Urinary bladder (tissue), 3 donors: ENCODE measurements at regions not wholly inside any gene's neighbourhood (a gene's known extent, or its start where the extent isn't known, plus 50 kb on each side); places are given as distances from the start of the nearest gene placed in this dataset.

ENCODE experiments used
- DNase-seq: peaks from one replicate; pipeline ENCODE4 v3.0.0-alpha.2; 2015; ENCODE audit errors: extremely low spot score
- H3K27ac ChIP-seq: one replicate; pipeline ENCODE4 v1.5.1; 2013; ENCODE audit warnings: low read depth, mild to moderate bottlenecking, moderate library complexity
- H3K36me3 ChIP-seq: one replicate; pipeline ENCODE4 v1.6.1; 2013; ENCODE audit warnings: mild to moderate bottlenecking, moderate library complexity; ENCODE audit not compliant: insufficient read depth
- H3K4me1 ChIP-seq: one replicate; pipeline ENCODE4 v1.6.1; 2013; ENCODE audit warnings: mild to moderate bottlenecking, moderate library complexity; ENCODE audit not compliant: insufficient read depth
- H3K4me3 ChIP-seq: one replicate; pipeline ENCODE4 v1.5.1; 2013; ENCODE audit warnings: low read depth, low read length
- WGBS: extraction: QIAGEN DNeasy Blood & Tissue Kit; methylation state at CpG from one replicate; pipeline ENCODE4 v1.1.7; 2013; 5-methylcytosine and 5-hydroxymethylcytosine counted together
- donor health status: healthy with polysubstance abuse.
- donor health status: healthy.

DNA sequence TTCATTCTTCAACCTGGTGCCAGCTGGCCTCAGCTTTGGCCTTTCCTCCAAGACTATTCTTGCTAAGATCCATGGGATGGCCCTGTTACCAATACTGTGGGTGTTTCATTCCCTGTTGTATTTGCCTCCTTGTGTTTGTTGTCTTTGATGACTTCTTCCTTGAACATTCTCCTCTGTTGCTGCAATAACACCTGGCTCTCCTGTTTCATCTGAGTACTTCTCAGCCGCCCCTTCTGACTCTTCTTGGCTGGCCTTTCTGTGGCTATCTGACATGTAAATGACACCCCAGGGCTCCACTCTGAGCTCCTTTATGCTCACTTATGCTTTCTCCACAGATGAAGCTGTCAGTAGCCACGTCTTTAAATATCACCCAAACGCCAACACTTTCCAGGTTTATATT lies 302.7 kb upstream of the CHRNA7 start:
- WGBS, result 56% methylated on average over 3 of the region's 3 CpGs
- H3K27ac ChIP-seq, result no peak overlapping the region
- no peaks in the 10 kb centered on the region for H3K4me1 ChIP-seq
- no peaks in the 10 kb centered on the region for H3K36me3 ChIP-seq
- H3K4me3 ChIP-seq, result no peak overlapping the region
- no peak for DNase-seq

DNA sequence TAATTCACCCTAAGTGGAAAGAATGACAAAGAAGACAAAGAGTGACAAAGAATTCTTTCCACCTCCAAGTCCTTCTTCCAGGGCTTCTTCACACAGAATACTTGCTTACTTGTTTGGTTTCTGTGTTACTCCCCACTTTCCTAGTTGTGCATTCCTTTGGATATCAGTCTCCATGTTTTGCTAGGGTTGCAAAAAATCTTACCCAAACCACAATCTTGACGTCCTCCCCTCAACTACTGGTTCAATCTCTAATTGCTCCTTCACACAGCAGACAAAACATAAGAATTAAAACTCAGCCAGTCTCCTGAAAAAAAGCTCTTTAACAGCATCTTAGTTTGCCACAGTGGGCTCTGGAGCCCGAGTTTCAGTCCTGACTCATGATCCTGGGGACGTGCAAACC lies 297.6 kb upstream of the CHRNA7 start:
- Histone ChIP-seq H3K4me1 (no peaks in the 10 kb centered on the region), H3K36me3 (no peaks in the 10 kb centered on the region), H3K27ac (no peak overlapping the region), H3K4me3 (no peak overlapping the region)
- no peak for DNase-seq
- 62% methylated on average over 3 of the region's 3 CpGs for WGBS

DNA sequence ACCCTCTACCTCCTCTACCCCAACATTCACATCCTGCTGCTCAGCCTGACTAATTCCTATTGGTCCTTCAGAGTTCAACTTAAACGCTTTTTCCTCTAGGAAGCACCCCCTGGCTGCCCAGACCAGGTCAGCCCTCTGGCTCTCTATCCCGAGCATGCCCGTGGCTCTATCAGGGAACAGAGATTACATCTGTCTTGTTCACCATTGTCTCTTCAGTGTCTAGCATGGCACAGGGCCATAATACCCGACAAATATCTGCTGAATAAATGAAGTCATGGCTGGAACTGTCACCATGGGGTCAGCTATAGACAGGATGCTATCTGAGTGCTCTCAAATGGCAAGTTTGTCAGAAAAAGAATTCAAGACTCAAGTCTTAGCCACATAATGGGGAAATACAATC lies 296.9 kb upstream of the CHRNA7 start:
- WGBS, result 59% methylated on average over 4 of the region's 4 CpGs
- H3K27ac ChIP-seq, result no peak overlapping the region
- no peaks in the 10 kb centered on the region for H3K36me3 ChIP-seq
- no peaks in the 10 kb centered on the region for H3K4me1 ChIP-seq
- DNase-seq, result no peak
- no peak overlapping the region for H3K4me3 ChIP-seq

DNA sequence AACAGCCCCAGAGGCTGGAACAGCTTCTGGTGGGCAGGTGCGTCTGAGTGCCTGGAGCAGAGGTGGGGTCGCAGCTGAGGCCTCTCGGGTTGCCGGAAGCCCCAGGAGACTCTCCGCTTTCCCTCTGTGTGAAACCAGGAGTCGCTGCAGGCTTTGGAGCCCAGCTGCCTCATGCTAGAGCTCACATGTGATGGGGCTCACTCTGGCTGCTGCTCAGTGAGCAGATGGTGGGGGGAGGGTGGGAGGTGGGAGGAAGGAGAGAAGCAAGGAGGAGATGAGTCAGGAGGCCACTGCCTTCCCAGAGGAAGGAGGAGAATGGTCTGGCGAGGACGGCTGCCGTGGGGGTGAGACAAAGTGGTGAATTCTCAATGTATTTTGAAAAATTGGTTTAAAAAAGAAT lies 290.1 kb upstream of the CHRNA7 start:
- WGBS, result 46% methylated on average over 9 of the region's 9 CpGs
- H3K4me1 ChIP-seq, result no peaks in the 10 kb centered on the region
- no peak overlapping the region for H3K27ac ChIP-seq
- no peak overlapping the region for H3K4me3 ChIP-seq
- H3K36me3 ChIP-seq, result no peaks in the 10 kb centered on the region
- DNase-seq, result no peak

DNA sequence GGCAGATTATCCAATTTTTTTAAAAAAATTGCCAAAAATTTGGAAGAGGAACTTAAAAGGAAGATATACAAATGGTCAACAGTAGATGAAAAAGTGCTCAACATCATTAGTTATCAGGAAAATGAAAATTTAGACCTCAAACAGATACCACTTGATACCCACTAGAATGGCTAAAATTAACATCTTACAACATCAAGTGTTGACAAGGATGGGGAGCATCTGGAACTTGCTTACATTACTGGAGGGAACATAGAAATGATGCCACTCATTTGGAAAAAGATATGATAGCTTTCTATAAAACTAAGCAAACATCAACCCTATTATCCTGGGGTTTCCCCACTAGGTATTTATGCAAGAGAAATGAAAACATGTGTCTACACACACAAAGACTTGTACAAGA lies 284.5 kb upstream of the CHRNA7 start:
- no peak for DNase-seq
- Histone ChIP-seq H3K4me3 (no peak overlapping the region), H3K36me3 (no peaks in the 10 kb centered on the region), H3K27ac (no peak overlapping the region), H3K4me1 (no peaks in the 10 kb centered on the region)

DNA sequence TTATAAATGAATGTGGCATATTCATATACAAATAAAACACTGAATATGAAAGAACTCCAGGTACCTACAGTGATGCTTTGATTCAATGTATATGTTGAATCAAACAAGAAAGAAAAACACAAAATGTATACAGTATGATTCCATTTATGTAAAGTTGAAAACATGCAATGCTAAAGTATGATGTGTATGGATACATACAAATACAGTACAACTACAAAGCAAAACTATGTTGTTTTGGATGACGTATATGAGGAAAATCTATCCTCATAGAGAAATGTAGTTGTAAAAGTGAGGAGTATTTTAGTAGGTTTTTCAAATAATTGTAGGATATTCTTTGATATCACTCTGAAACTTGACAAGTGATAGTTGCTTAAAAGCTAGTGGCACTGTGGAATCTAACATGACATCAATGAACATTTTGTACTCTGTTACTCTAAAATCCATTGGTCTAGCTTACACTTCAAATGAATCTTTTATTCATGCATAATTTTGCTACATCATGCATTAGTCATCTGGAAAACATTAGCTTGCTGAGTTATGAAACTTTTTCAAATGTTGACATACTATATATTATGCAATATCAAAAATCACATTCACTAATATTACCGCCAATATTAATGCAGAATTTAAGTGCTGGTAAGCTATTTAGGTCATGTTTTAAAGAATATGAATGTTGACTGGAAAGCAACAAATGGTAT lies 278.1 kb upstream of the CHRNA7 start:
- Histone ChIP-seq H3K4me1 (no peaks in the 10 kb centered on the region), H3K36me3 (no peaks in the 10 kb centered on the region), H3K27ac (no peak overlapping the region), H3K4me3 (no peak overlapping the region)
- DNase-seq, result no peak
- 77% methylated on average over 2 of the region's 2 CpGs for WGBS

DNA sequence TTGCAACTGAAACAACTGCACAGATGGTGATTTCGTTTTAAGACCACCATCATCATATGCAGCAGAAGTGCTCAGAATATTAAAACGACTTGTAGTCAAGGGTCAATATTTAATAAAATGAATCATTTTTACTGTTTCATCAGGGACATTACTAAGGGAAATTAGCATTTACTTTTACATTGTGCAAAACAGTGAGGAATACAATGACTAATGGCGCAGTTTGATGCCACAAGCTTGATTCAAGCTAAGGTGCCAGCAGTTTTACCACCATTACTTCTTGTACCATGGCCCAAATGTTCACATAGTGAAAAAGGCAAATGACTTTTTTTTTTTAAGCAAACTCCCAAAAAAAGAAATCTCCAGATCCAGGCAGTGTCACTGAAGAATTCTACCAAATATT lies 277.4 kb upstream of the CHRNA7 start:
- Histone ChIP-seq H3K4me3 (no peak overlapping the region), H3K36me3 (no peaks in the 10 kb centered on the region), H3K27ac (no peak overlapping the region), H3K4me1 (no peaks in the 10 kb centered on the region)
- no peak for DNase-seq
- 82% methylated on average over 3 of the region's 3 CpGs for WGBS

DNA sequence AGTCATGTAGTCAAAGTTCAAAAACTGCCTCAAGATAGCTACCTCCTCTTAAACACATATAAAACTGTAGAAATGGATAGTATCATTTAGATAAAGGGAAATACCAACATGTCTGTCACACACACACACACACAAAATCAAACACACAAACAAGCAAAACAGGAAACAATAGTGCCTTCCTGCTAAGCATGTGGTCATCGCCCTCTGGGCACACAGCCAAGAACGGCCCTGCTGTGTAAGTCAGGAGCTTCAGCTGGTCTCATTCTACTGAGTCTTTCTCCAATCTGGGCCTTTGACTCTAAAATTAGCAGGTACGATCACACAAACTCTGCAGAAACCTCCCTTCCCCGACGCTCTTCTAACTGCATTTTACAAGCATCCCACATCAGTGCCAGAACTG lies 272.2 kb upstream of the CHRNA7 start:
- 51% methylated on average over 5 of the region's 5 CpGs for WGBS
- H3K27ac ChIP-seq, result no peak overlapping the region
- DNase-seq, result no peak
- H3K4me1 ChIP-seq, result no peaks in the 10 kb centered on the region
- no peaks in the 10 kb centered on the region for H3K36me3 ChIP-seq
- H3K4me3 ChIP-seq, result no peak overlapping the region

DNA sequence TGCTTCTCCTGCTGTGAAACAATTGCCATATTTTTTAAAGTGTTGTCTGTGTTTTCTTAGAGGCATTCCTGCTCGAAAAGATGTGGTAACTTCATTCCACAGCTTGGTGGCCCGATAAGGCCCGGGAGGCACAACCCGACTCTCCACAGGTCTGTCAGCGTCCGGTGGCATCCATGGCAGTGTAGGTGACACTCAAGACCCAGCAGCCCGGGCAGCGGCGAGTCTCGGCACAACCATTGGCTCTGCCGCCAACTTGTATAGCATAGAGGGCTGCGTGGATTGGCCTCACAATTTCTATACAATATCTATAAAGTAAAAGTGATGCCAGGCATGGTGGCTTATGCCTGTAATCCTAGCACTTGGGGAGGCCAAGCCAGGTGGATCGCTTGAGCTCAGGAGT lies 262.3 kb upstream of the CHRNA7 start:
- 95% methylated on average over 13 of the region's 13 CpGs for WGBS
- no peak overlapping the region for H3K27ac ChIP-seq
- H3K4me1 ChIP-seq, result no peaks in the 10 kb centered on the region
- no peak overlapping the region for H3K4me3 ChIP-seq
- no peak for DNase-seq
- no peaks in the 10 kb centered on the region for H3K36me3 ChIP-seq

DNA sequence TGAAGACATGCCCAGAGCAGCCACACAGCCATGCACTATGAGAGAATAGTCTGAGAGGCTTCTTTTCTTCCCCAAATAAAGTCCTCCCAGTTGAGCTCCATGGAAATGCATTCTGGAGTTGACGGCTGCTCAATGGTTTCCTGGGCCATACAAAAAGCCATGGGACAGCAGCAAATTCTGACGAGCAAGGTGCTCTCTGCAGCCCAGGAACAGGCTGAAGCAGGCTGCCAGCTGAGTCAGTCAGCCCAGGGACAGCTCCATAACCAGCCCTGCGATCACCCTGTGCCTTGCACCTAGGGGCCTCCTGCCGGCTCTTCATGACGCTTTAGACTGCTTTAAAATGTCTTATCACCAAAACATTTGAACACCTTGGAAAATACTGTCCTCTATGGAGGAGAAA lies 256.3 kb upstream of the CHRNA7 start:
- no peak overlapping the region for H3K27ac ChIP-seq
- no peak for DNase-seq
- 47% methylated on average over 5 of the region's 5 CpGs for WGBS

DNA sequence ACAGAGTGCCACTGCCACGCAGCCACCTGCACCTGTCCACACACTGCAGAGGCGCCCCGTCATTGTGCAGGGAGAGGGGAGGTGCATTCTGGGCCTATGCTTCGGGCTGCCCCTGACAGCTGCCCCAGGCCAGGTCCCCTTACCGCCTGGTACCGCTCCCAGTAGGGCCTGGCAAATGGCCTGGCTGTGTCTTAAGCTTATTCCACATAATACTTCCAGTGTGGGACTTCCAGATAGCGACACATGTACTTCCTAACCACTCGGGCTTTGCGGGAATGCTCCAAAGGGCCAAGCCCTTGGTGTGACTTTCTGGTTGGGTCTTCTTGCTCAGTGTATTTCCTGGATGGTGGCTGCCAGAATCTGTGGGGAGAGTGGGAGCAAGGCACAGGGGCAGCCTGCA lies 254.3 kb upstream of the CHRNA7 start:
- no peaks in the 10 kb centered on the region for H3K36me3 ChIP-seq

More for the DNA sequence above, 256.3 kb upstream of the CHRNA7 start:
- no peaks in the 10 kb centered on the region for H3K4me1 ChIP-seq
- H3K36me3 ChIP-seq, result no peaks in the 10 kb centered on the region
- H3K4me3 ChIP-seq, result no peak overlapping the region

DNA sequence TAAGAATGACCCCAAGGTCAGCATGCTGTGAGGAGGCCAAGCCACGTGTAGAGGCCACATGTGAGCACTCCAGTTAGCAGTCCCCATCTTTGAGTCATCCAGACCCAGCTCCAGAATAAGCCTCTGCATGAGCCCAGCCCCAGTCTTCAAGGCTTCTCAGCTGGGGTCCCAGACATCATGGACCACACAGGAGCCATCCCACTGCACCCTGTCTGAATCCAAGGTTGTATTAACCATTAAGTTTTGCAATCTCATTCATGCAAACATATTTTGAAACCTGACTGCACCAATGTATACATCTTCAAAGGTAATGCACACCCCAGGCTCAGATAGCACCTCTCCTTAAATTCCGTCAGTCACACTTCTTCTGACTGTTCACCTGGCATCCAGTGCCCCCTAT lies 249.1 kb upstream of the CHRNA7 start:
- no peak for DNase-seq
- WGBS, result 59% methylated on average over 2 of the region's 2 CpGs
- H3K36me3 ChIP-seq, result no peaks in the 10 kb centered on the region
- no peak overlapping the region for H3K27ac ChIP-seq
- H3K4me3 ChIP-seq, result no peak overlapping the region
- H3K4me1 ChIP-seq, result no peaks in the 10 kb centered on the region

More for the DNA sequence above, 254.3 kb upstream of the CHRNA7 start:
- DNase-seq, result no peak
- Histone ChIP-seq H3K27ac (no peak overlapping the region), H3K4me1 (no peaks in the 10 kb centered on the region), H3K4me3 (no peak overlapping the region)
- 82% methylated on average over 9 of the region's 9 CpGs for WGBS

DNA sequence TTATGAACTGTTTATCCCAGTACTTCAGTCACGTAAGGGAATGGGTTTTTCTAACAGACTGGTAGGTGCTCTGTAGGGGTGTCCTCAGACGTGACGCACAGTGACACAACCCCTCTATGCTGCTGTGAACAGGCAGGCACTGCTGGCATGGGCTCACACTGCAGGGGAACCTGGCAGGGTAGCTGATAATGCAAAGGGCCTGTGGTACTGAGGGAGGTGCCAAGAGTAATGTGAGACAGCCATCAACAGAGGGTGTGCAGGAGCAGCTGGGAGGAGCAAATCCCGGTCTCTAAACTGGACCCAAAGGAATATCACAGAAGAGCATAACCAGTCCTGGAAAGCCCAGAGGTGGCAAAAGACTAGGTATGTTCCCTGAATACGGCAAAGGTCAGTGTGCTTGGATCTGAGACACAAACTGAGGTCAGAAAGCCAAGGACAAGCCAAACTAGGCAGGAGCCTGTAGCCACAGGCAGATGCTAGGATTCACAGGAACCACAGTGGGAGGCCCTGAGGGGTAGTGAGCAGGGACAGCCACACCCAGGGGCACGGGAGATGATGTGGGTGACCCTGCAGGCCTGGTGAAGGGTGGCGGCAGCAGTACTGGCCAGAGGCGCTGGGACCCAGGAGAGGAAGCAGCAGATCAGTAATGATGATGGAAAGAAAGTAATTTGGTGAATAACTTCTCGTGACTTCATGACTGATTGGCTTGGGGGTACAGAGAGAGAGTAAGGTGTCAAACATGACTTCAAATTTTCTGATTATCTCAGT lies 248.1 kb upstream of the CHRNA7 start:
- H3K36me3 ChIP-seq, result no peaks in the 10 kb centered on the region
- WGBS, result 73% methylated on average over 9 of the region's 9 CpGs
- H3K4me1 ChIP-seq, result peaks cover 1% of the 10 kb centered on the region
- no peak overlapping the region for H3K27ac ChIP-seq
- H3K4me3 ChIP-seq, result no peak overlapping the region
- DNase-seq, result no peak

DNA sequence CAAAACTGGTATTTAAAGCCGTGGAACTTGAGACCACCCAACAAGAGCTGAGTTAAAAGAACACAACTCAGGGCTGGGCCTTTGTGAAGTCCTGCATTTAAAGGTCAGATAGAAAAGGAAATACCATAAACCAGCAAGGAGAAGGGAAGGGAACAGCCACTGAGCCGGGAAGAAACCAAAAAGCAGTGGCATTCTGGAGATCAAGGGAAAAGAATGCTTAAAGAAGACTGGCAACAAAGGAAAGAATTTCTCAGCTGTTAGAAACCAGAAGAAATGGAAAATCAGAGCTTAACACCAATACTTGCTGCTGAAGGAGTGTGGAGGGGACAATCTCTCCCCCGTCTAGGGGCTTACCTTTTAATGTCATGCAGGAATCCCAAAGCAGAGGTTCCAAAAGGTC lies 247.4 kb upstream of the CHRNA7 start:
- H3K4me3 ChIP-seq, result no peak overlapping the region
- no peak overlapping the region for H3K27ac ChIP-seq
- no peaks in the 10 kb centered on the region for H3K36me3 ChIP-seq
- WGBS, result 64% methylated on average over 3 of the region's 3 CpGs
- H3K4me1 ChIP-seq, result peaks cover 1% of the 10 kb centered on the region
- no peak for DNase-seq
